Right lobe of liver (tissue), 4 donors: ENCODE measurements at regions not wholly inside any gene's neighbourhood (a gene's known extent, or its start where the extent isn't known, plus 50 kb on each side); places are given as distances from the start of the nearest gene placed in this dataset.

Experiments used
- POLR2A ChIP-seq: fragments of 450-650 bp; IDR thresholded peaks from one replicate; pipeline ENCODE4 v1.6.1; 2017; ENCODE audit warnings: antibody characterized with exemption, mild to moderate bottlenecking
- TF ChIP-seq, protein P1 (sequence below), 4 donors: fragments of 200-600 bp in 3 of 4; fragments of 450-650 bp in 1 of 4; IDR thresholded peaks; one replicate each; pipeline versions ENCODE4 v1.5.1 to v1.8.0; 2016 to 2022; ENCODE audit warnings: antibody characterized with exemption in 4 of 4, mild to moderate bottlenecking in 2 of 4
- donor health status: DM: no; HTN: no; CAD: no.
- donor health status: DM: no; HTN: no; CAD: no.
- donor health status: DM: no; HTN: yes; CAD: no.

DNA sequence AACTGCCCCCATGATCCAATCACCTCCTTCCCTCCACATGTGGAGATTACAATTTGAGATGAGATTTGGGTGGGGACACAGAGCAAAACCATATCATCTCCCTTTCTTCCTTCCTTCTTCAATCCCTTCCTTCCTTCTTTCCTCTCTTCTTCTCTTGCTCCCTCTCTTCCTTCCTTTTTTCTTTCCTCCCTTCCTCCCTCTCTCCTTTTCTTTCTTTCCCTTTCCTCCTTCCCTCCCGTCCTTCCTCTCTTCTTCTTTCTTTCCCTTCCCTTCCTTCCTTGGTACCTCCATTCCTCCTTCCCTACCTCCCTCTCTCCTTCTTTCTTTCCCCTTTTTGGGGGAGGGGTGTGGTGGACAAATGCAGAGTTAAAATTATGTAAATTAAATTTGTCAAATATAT is 145.1 kb downstream of the TSHZ3 start:
- TF ChIP-seq, protein P1, sequence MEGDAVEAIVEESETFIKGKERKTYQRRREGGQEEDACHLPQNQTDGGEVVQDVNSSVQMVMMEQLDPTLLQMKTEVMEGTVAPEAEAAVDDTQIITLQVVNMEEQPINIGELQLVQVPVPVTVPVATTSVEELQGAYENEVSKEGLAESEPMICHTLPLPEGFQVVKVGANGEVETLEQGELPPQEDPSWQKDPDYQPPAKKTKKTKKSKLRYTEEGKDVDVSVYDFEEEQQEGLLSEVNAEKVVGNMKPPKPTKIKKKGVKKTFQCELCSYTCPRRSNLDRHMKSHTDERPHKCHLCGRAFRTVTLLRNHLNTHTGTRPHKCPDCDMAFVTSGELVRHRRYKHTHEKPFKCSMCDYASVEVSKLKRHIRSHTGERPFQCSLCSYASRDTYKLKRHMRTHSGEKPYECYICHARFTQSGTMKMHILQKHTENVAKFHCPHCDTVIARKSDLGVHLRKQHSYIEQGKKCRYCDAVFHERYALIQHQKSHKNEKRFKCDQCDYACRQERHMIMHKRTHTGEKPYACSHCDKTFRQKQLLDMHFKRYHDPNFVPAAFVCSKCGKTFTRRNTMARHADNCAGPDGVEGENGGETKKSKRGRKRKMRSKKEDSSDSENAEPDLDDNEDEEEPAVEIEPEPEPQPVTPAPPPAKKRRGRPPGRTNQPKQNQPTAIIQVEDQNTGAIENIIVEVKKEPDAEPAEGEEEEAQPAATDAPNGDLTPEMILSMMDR (IDR thresholded peaks at IDR 0.05), result no peak
- TF ChIP-seq POLR2A, result no peak
